Type B pancreatic cell (in vitro differentiated cells): ENCODE measurements at regions not wholly inside any gene's neighbourhood (a gene's known extent, or its start where the extent isn't known, plus 50 kb on each side); places are given as distances from the start of the nearest gene placed in this dataset.

Experiments
- DNase-seq: peaks from one replicate; pipeline ENCODE4 v3.0.0; 2021; ENCODE audit warnings: mixed read lengths; ENCODE audit not compliant: unreplicated experiment; ENCODE audit errors: extremely low spot score
- H3K27ac Mint-ChIP-seq: 2 replicates; pipeline ENCODE4 v1.8.0; 2021; ENCODE audit warnings: mild to moderate bottlenecking, mixed read lengths
- H3K27me3 Mint-ChIP-seq: 2 replicates; pipeline ENCODE4 v1.8.0; 2021; ENCODE audit warnings: mixed read lengths
- H3K36me3 Mint-ChIP-seq: 2 replicates; pipeline ENCODE4 v1.8.0; 2021; ENCODE audit warnings: mixed read lengths
- H3K4me1 Mint-ChIP-seq: one replicate; pipeline ENCODE4 v1.8.0; 2021; ENCODE audit warnings: mixed read lengths; ENCODE audit not compliant: unreplicated experiment
- H3K4me3 Mint-ChIP-seq: 2 replicates; pipeline ENCODE4 v1.8.0; 2021; ENCODE audit warnings: mild to moderate bottlenecking, mixed read lengths
- H3K9me3 Mint-ChIP-seq: 2 replicates; pipeline ENCODE4 v1.8.0; 2021; ENCODE audit warnings: mixed read lengths
- CTCF ChIP-seq: fragments of 200-600 bp; sonication (generic); conservative IDR thresholded peaks from 2 replicates; pipeline ENCODE4 v1.5.0; 2021; ENCODE audit warnings: antibody characterized with exemption, mild to moderate bottlenecking

DNA sequence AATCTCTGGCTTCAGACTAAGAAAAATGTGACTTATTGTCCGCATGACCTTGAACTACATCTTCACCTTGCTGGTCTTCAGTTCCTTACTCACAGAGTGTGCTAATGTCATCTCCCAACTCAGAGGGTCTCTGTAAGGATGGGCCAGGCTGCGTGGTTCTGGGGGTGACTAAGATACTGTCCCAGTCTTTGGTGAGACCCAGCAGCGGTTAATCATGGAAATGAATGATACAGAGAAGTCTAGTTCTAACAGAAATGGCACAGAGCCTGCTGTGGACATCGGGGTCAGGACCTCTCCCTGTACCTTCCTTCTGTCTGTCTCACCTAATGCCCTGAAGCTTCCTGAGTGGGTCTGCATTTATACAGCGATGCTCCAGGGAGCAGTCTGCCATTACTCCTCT lies 662.7 kb upstream of the HS6ST1 start:
- H3K4me1 Mint-ChIP-seq = peaks cover 10% of the 10 kb centered on the region
- H3K9me3 Mint-ChIP-seq = no peaks in the 10 kb centered on the region
- TF ChIP-seq CTCF = no peak
- no peaks in the 10 kb centered on the region for H3K36me3 Mint-ChIP-seq
- H3K4me3 Mint-ChIP-seq = no peak overlapping the region
- no peak for DNase-seq
- peaks cover 7% of the 10 kb centered on the region for H3K27me3 Mint-ChIP-seq
- no peak overlapping the region for H3K27ac Mint-ChIP-seq

GRCh38 chr2:128982001-128982400 lies 663.3 kb upstream of the HS6ST1 start:
- Mint-ChIP-seq H3K4me1 (peaks cover 12% of the 10 kb centered on the region), H3K9me3 (no peaks in the 10 kb centered on the region), H3K36me3 (no peaks in the 10 kb centered on the region), H3K27me3 (peaks cover 8% of the 10 kb centered on the region), H3K4me3 (no peak overlapping the region), H3K27ac (no peak overlapping the region)
- TF ChIP-seq CTCF = no peak
- no peak for DNase-seq

DNA sequence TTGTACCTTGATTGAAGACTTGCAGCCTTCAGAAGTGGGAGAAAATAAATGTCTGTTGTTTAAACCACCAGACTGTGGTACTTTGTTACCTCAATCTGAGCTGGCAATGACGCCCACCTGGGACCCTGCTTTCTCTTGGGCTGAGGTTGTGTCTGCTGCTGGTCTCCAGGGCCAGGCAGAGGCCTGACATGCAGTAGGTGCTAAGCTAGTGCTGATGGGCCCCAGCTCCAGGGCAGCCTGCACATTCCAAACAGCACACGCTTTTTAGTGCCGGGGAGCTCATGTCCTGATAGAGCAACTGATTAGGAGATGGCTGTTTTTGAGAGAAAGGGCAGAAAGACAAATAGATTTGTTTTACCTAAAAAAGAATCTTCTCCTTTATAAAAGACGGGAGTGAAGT lies 664.0 kb upstream of the HS6ST1 start:
- H3K27me3 Mint-ChIP-seq = peaks cover 9% of the 10 kb centered on the region
- H3K9me3 Mint-ChIP-seq = no peaks in the 10 kb centered on the region
- H3K27ac Mint-ChIP-seq = no peak overlapping the region
- H3K4me3 Mint-ChIP-seq = no peak overlapping the region
- no peak for TF ChIP-seq CTCF
- H3K4me1 Mint-ChIP-seq = peaks cover 12% of the 10 kb centered on the region
- DNase-seq = no peak
- no peaks in the 10 kb centered on the region for H3K36me3 Mint-ChIP-seq

GRCh38 chr2:128983094-128983493 lies 664.4 kb upstream of the HS6ST1 start:
- H3K36me3 Mint-ChIP-seq = no peaks in the 10 kb centered on the region
- no peak overlapping the region for H3K27ac Mint-ChIP-seq
- H3K4me3 Mint-ChIP-seq = no peak overlapping the region
- DNase-seq = no peak
- no peaks in the 10 kb centered on the region for H3K9me3 Mint-ChIP-seq
- no peak for TF ChIP-seq CTCF
- H3K27me3 Mint-ChIP-seq = peaks cover 12% of the 10 kb centered on the region
- peaks cover 12% of the 10 kb centered on the region for H3K4me1 Mint-ChIP-seq

DNA sequence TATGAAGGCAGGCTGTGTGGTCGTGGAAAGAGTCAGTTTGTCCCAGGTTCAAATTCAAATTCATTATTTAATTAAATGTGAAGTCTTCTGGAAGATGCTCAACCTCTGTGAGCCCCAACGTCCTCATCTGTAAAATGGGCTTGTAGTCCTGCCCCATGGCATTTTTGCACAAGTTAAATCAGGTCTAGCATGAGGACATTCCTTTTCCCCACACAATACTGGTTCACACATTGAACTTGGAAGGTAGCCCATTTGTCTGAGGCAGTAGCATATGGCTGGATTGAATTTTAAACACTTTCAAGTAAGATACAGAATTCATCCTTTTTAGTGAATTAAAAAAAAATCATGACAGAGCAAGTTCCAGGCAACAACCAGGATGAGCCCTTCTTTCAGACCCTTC lies 665.4 kb upstream of the HS6ST1 start:
- H3K36me3 Mint-ChIP-seq = no peaks in the 10 kb centered on the region
- no peak for DNase-seq
- H3K4me1 Mint-ChIP-seq = peaks cover 7% of the 10 kb centered on the region
- no peak overlapping the region for H3K27ac Mint-ChIP-seq
- no peak for TF ChIP-seq CTCF
- H3K4me3 Mint-ChIP-seq = no peak overlapping the region
- peaks cover 12% of the 10 kb centered on the region for H3K27me3 Mint-ChIP-seq
- H3K9me3 Mint-ChIP-seq = no peaks in the 10 kb centered on the region

GRCh38 chr2:128984855-128985254 lies 666.2 kb upstream of the HS6ST1 start:
- peaks cover 12% of the 10 kb centered on the region for H3K27me3 Mint-ChIP-seq

More at GRCh38 chr2:128984855-128985254, 666.2 kb upstream of the HS6ST1 start:
- Mint-ChIP-seq H3K4me1 (peaks cover 7% of the 10 kb centered on the region), H3K9me3 (no peaks in the 10 kb centered on the region), H3K27ac (no peak overlapping the region), H3K4me3 (no peak overlapping the region), H3K36me3 (no peaks in the 10 kb centered on the region)
- DNase-seq = no peak
- TF ChIP-seq CTCF = no peak
